Upper lobe of left lung (tissue), 4 donors: ENCODE measurements at regions not wholly inside any gene's neighbourhood (a gene's known extent, or its start where the extent isn't known, plus 50 kb on each side); places are given as distances from the start of the nearest gene placed in this dataset.

Experiments
- CTCF ChIP-seq, 6 experiments: fragments of 450-650 bp in 4 of 6; fragments of 200-600 bp in 2 of 6; sonication (generic) in 2 of 6; IDR thresholded peaks; one replicate each; pipeline ENCODE4 v1.5.1; 2016 to 2019; ENCODE audit warnings: antibody characterized with exemption in 6 of 6
- EP300 ChIP-seq, 4 donors: sonication (generic); formaldehyde crosslinking; IDR thresholded peaks; one replicate each; pipeline ENCODE4 v1.5.1; 2017; ENCODE audit warnings: antibody characterized with exemption in 4 of 4, control low read depth in 2 of 4
- POLR2AphosphoS5 ChIP-seq, 2 donors: sonication (generic); formaldehyde crosslinking; IDR thresholded peaks; one replicate each; pipeline ENCODE4 v1.5.1; 2017; ENCODE audit warnings: antibody characterized with exemption in 2 of 2

DNA sequence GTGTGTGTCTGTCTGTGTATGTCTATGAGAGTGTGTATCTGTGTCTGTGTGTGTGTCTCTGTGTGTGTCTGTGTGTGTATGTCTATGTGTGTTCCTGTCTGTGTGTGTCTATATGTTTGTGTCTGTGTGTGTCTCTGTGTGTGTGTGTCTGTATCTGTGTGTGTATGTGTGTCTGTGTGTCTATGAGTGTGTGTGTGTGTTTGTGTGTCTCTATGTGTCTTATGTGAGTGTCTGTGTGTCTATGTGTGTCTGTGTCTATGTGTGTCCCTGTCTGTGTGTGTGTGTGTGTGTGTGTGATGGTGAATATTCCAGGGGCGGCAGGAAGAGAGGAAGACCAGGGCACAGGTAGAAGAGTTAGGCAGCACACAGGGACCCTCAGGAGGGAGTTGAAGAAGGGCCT is 173.2 kb downstream of the MYCN start:
- TF ChIP-seq CTCF (IDR thresholded peaks at IDR 0.05) = no peak
- no peak for TF ChIP-seq POLR2AphosphoS5 (IDR thresholded peaks at IDR 0.05)
- TF ChIP-seq EP300 (IDR thresholded peaks at IDR 0.05) = no peak
